HepG2 (cell line): ENCODE measurements at regions not wholly inside any gene's neighbourhood (a gene's known extent, or its start where the extent isn't known, plus 50 kb on each side); places are given as distances from the start of the nearest gene placed in this dataset.

Experiments
- ATAC-seq: fragments of 200-7000 bp; cut with Tn5 transposase; 3 replicates; pipeline ENCODE4 v1.9.1; 2020; ENCODE audit warnings: mild to moderate bottlenecking, moderate library complexity
- BruUV-seq: library from RNA; stranded (reverse); fragments of 400-500 nt; replicated peaks from 2 replicates; lab custom pipeline; 2021; lab: Mats Ljungman, UMichigan
- CTCF ChIA-PET: fragments of 300-600 bp; formaldehyde crosslinking; extraction: SDS; loops from one replicate; lab custom pipeline; 2021; ENCODE audit warnings: low total read pairs, inconsistent platforms, low intra/inter-chr PET ratio; lab: Yijun Ruan, JAX
- POLR2A ChIA-PET: fragments of 350-600 bp; sonication (Branson Sonifier 250); formaldehyde crosslinking; loops from one replicate; lab custom pipeline; 2020; ENCODE audit warnings: antibody characterized with exemption, inconsistent platforms; lab: Yijun Ruan, JAX
- DNase-seq: peaks from one replicate; pipeline ENCODE4 v3.0.0-alpha.2; 2015; ENCODE audit warnings: low spot score
- FAIRE-seq: peaks from 3 replicates; lab custom pipeline; 2011; peaks lifted over from hg19 to GRCh38; lab: Jason Lieb, UNC
- H2AFZ ChIP-seq: one replicate; pipeline ENCODE4 v1.6.1; 2011; ENCODE audit warnings: low read length, inconsistent platforms
- H3K27ac ChIP-seq: fragments of 300-600 bp; 3 replicates; pipeline ENCODE4 v1.8.0; 2011; ENCODE audit warnings: mixed run types, mild to moderate bottlenecking, mixed read lengths, low read length, inconsistent platforms; ENCODE audit not compliant: insufficient read depth; ENCODE audit errors: extremely low read length
- H3K27me3 ChIP-seq, 2 experiments: fragments of 200-600 bp in 1 of 2; 2 replicates in 1 of 2; 3 replicates in 1 of 2; pipeline versions ENCODE4 v1.6.0 to v1.8.0; 2011; ENCODE audit warnings: low read length in 2 of 2, mild to moderate bottlenecking in 2 of 2, moderate library complexity in 2 of 2, inconsistent platforms in 1 of 2; ENCODE audit not compliant: insufficient read depth in 2 of 2, control insufficient read depth in 1 of 2
- H3K36me3 ChIP-seq, 2 experiments: fragments of 200-600 bp in 1 of 2; replicated peaks in 1 of 2; 2 replicates in 1 of 2; 3 replicates in 1 of 2; pipeline versions ENCODE4 v1.5.1 to v1.8.0; 2011; ENCODE audit warnings: low read length in 2 of 2, inconsistent platforms in 1 of 2; ENCODE audit not compliant: insufficient read depth in 2 of 2, control insufficient read depth in 1 of 2
- H3K4me1 ChIP-seq: 2 replicates; pipeline ENCODE4 v1.5.1; 2012; ENCODE audit warnings: low read length, inconsistent platforms; ENCODE audit not compliant: insufficient read depth
- H3K4me2 ChIP-seq: 2 replicates; pipeline ENCODE4 v1.6.0; 2011; ENCODE audit warnings: low read depth, low read length, inconsistent platforms
- H3K4me3 ChIP-seq, 3 experiments: fragments of 200-600 bp in 1 of 3; sonication (generic), shearing (Covaris generic) in 1 of 3; replicated peaks in 1 of 3; 2 replicates each; pipeline ENCODE4 v1.5.1; 2011 to 2016; ENCODE audit warnings: low read length in 3 of 3, inconsistent platforms in 2 of 3, low read depth in 2 of 3, mild to moderate bottlenecking in 2 of 3, control low read depth in 1 of 3, mixed read lengths in 1 of 3; ENCODE audit not compliant: insufficient read depth in 1 of 3
- H3K79me2 ChIP-seq: one replicate; pipeline ENCODE4 v1.6.1; 2011; ENCODE audit warnings: low read length, inconsistent platforms; ENCODE audit not compliant: insufficient read depth
- H3K9ac ChIP-seq: 2 replicates; pipeline ENCODE4 v1.6.0; 2011; ENCODE audit warnings: mild to moderate bottlenecking, low read depth, low read length, inconsistent platforms; ENCODE audit not compliant: insufficient read depth
- H3K9me3 ChIP-seq: 2 replicates; pipeline ENCODE4 v1.5.1; 2012; ENCODE audit warnings: mild to moderate bottlenecking, low read length
- H4K20me1 ChIP-seq: 2 replicates; pipeline ENCODE4 v1.6.0; 2011; ENCODE audit warnings: inconsistent platforms, mild to moderate bottlenecking, low read length, moderate library complexity; ENCODE audit not compliant: insufficient read depth
- CHD2 ChIP-seq: IDR thresholded peaks from 2 replicates; pipeline ENCODE4 v1.6.1; 2011; ENCODE audit warnings: low read depth, low read length, improper control_type of control experiment
- NFKBIZ ChIP-seq: IDR thresholded peaks from 2 replicates; pipeline ENCODE4 v1.6.1; 2018; ENCODE audit warnings: missing genetic modification reagents, missing compliant biosample characterization
- SRSF9 ChIP-seq: fragments of 200-400 bp; formaldehyde crosslinking; IDR thresholded peaks from 2 replicates; pipeline ENCODE4 v1.6.1; 2018; ENCODE audit warnings: borderline replicate concordance, mild to moderate bottlenecking, low read depth, low read length; ENCODE audit not compliant: insufficient read depth, poor library complexity, severe bottlenecking
- ZFP41 ChIP-seq: sonication (generic); formaldehyde crosslinking; IDR thresholded peaks from 2 replicates; pipeline ENCODE4 v1.4.0; 2020; ENCODE audit warnings: mild to moderate bottlenecking, missing genetic modification reagents, borderline replicate concordance
- ZNF24 ChIP-seq: fragments of 450-650 bp; IDR thresholded peaks from 2 replicates; pipeline ENCODE4 v1.6.1; 2017; ENCODE audit warnings: antibody characterized with exemption, mild to moderate bottlenecking
- ZNF430 ChIP-seq: sonication (generic); formaldehyde crosslinking; IDR thresholded peaks from 2 replicates; pipeline ENCODE4 v1.9.0; 2021; ENCODE audit warnings: mild to moderate bottlenecking, missing genetic modification reagents
- WGBS: methylation state at CpG from one replicate; pipeline ENCODE4 v1.1.6; 2017; ENCODE audit warnings: low lambda C conversion rate; 5-methylcytosine and 5-hydroxymethylcytosine counted together
- in situ Hi-C: cut with HindIII; loops from 2 replicates; pipeline ENCODE4 v1.10.0; 2017; ENCODE audit warnings: low pct_unique_long_range_greater_than_20kb; ENCODE audit not compliant: extremely low pct_ligation_motif_present
- intact Hi-C: fragments of 100-400 bp; cut with micrococcal nuclease; formaldehyde crosslinking; loops from one replicate; pipeline ENCODE4 v1.10.0; 2022; ENCODE audit not compliant: unreplicated experiment
- TF ChIP-seq, protein P1 (sequence below): sonication (generic); formaldehyde crosslinking; IDR thresholded peaks from 2 replicates; pipeline ENCODE4 v1.5.0; 2020; ENCODE audit warnings: missing genetic modification reagents, mild to moderate bottlenecking, borderline replicate concordance
- TF ChIP-seq, protein P2 (sequence below): sonication (generic); IDR thresholded peaks from 2 replicates; pipeline ENCODE4 v1.6.1; 2016; ENCODE audit warnings: low read depth, borderline replicate concordance
- TF ChIP-seq, protein P3 (sequence below): sonication (generic); formaldehyde crosslinking; IDR thresholded peaks from 2 replicates; pipeline ENCODE4 v1.4.0; 2020; ENCODE audit warnings: missing genetic modification reagents
- TF ChIP-seq, protein P4 (sequence below): sonication (generic); formaldehyde crosslinking; IDR thresholded peaks from 2 replicates; pipeline ENCODE4 v1.4.0; 2020; ENCODE audit warnings: mild to moderate bottlenecking, missing genetic modification reagents
- TF ChIP-seq, protein P5 (sequence below): sonication (generic); formaldehyde crosslinking; IDR thresholded peaks from 2 replicates; pipeline ENCODE4 v1.4.0; 2020; ENCODE audit warnings: missing genetic modification reagents

DNA sequence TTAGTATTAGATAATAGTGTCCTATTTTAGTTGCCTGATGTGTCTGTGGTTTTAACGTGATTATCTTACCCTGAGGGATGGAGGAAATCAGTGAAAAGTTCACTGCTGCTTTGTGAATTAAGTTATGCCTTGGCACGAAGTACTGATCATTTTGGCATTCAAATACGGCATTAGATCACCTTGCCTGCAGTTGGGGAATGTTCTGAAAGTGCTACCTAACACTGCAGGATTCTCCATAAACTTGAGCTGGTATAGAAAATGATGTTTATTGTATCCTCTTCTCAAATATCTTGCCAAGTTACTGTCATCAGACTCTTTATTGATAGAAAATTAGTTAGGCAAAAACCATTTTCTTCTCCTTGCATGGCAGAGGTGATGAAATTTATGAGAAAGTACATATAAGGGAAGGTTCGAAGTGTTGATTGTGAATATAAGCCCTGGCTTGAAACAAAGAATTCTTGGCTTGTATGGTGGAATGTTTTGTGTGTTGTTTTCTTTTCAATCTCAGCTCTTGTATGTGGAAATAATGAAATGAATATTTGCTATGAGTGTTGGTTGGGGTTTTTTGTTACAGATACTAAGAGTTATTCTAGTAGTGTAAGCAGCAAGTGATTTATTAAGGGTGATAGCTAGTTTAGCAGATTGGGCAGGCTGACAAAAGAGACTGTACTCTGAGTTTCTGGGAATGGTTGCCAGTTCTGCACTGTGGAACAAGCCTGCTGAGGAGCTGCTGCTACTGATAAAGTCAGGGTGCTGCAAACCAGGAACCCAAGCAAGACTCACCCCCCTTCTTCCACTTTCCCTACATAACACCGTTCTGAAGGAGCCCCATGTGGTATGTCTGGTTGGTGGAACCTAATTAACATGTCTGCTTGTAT, 448.3 kb downstream of the PCNX1 start:
- Histone ChIP-seq H3K9me3 (no peaks in the 10 kb centered on the region), H3K27ac (no peak overlapping the region), H3K27me3 (no peaks in the 10 kb centered on the region; a peak in 1 of 5 replicates), H3K4me1 (no peaks in the 10 kb centered on the region), H3K4me2 (no peak overlapping the region), H2AFZ (no peak overlapping the region), H3K36me3 (no peaks in the 10 kb centered on the region), H3K79me2 (no peaks in the 10 kb centered on the region), H3K9ac (no peak overlapping the region), H4K20me1 (no peaks in the 10 kb centered on the region), H3K4me3 (no peak overlapping the region)
- intact Hi-C loops (no loop called here), in situ Hi-C loops (no loop called here)
- ATAC-seq: no peak
- 96% methylated on average over 5 of the region's 5 CpGs for WGBS
- ChIA-PET CTCF (no interaction called here), POLR2A (no interaction called here)
- DNase-seq: no peak
- FAIRE-seq: no peak
- BruUV-seq: no TSS peak
- TF ChIP-seq ZNF24: no peak
- no peak for TF ChIP-seq NFKBIZ (CRISPR knock-in tag)
- TF ChIP-seq SRSF9: no peak
- no peak for TF ChIP-seq ZNF430 (CRISPR knock-in tag)
- TF ChIP-seq, protein P1, sequence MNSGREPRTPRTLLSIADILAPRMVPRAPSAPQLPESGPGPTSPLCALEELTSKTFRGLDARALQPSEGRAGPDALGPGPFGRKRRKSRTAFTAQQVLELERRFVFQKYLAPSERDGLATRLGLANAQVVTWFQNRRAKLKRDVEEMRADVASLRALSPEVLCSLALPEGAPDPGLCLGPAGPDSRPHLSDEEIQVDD (CRISPR knock-in tag): no peak
- TF ChIP-seq, protein P2, sequence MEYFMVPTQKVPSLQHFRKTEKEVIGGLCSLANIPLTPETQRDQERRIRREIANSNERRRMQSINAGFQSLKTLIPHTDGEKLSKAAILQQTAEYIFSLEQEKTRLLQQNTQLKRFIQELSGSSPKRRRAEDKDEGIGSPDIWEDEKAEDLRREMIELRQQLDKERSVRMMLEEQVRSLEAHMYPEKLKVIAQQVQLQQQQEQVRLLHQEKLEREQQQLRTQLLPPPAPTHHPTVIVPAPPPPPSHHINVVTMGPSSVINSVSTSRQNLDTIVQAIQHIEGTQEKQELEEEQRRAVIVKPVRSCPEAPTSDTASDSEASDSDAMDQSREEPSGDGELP: no peak
- TF ChIP-seq, protein P3, sequence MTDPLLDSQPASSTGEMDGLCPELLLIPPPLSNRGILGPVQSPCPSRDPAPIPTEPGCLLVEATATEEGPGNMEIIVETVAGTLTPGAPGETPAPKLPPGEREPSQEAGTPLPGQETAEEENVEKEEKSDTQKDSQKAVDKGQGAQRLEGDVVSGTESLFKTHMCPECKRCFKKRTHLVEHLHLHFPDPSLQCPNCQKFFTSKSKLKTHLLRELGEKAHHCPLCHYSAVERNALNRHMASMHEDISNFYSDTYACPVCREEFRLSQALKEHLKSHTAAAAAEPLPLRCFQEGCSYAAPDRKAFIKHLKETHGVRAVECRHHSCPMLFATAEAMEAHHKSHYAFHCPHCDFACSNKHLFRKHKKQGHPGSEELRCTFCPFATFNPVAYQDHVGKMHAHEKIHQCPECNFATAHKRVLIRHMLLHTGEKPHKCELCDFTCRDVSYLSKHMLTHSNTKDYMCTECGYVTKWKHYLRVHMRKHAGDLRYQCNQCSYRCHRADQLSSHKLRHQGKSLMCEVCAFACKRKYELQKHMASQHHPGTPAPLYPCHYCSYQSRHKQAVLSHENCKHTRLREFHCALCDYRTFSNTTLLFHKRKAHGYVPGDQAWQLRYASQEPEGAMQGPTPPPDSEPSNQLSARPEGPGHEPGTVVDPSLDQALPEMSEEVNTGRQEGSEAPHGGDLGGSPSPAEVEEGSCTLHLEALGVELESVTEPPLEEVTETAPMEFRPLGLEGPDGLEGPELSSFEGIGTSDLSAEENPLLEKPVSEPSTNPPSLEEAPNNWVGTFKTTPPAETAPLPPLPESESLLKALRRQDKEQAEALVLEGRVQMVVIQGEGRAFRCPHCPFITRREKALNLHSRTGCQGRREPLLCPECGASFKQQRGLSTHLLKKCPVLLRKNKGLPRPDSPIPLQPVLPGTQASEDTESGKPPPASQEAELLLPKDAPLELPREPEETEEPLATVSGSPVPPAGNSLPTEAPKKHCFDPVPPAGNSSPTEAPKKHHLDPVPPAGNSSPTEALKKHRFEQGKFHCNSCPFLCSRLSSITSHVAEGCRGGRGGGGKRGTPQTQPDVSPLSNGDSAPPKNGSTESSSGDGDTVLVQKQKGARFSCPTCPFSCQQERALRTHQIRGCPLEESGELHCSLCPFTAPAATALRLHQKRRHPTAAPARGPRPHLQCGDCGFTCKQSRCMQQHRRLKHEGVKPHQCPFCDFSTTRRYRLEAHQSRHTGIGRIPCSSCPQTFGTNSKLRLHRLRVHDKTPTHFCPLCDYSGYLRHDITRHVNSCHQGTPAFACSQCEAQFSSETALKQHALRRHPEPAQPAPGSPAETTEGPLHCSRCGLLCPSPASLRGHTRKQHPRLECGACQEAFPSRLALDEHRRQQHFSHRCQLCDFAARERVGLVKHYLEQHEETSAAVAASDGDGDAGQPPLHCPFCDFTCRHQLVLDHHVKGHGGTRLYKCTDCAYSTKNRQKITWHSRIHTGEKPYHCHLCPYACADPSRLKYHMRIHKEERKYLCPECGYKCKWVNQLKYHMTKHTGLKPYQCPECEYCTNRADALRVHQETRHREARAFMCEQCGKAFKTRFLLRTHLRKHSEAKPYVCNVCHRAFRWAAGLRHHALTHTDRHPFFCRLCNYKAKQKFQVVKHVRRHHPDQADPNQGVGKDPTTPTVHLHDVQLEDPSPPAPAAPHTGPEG: no peak
- TF ChIP-seq, protein P4, sequence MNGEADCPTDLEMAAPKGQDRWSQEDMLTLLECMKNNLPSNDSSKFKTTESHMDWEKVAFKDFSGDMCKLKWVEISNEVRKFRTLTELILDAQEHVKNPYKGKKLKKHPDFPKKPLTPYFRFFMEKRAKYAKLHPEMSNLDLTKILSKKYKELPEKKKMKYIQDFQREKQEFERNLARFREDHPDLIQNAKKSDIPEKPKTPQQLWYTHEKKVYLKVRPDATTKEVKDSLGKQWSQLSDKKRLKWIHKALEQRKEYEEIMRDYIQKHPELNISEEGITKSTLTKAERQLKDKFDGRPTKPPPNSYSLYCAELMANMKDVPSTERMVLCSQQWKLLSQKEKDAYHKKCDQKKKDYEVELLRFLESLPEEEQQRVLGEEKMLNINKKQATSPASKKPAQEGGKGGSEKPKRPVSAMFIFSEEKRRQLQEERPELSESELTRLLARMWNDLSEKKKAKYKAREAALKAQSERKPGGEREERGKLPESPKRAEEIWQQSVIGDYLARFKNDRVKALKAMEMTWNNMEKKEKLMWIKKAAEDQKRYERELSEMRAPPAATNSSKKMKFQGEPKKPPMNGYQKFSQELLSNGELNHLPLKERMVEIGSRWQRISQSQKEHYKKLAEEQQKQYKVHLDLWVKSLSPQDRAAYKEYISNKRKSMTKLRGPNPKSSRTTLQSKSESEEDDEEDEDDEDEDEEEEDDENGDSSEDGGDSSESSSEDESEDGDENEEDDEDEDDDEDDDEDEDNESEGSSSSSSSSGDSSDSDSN: no peak
- no peak for TF ChIP-seq CHD2
- no peak for TF ChIP-seq ZFP41 (CRISPR knock-in tag)
- TF ChIP-seq, protein P5, sequence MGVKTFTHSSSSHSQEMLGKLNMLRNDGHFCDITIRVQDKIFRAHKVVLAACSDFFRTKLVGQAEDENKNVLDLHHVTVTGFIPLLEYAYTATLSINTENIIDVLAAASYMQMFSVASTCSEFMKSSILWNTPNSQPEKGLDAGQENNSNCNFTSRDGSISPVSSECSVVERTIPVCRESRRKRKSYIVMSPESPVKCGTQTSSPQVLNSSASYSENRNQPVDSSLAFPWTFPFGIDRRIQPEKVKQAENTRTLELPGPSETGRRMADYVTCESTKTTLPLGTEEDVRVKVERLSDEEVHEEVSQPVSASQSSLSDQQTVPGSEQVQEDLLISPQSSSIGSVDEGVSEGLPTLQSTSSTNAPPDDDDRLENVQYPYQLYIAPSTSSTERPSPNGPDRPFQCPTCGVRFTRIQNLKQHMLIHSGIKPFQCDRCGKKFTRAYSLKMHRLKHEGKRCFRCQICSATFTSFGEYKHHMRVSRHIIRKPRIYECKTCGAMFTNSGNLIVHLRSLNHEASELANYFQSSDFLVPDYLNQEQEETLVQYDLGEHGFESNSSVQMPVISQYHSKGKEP (CRISPR knock-in tag): no peak
